SIG-M5 (cell line): ENCODE measurements at regions not wholly inside any gene's neighbourhood (a gene's known extent, or its start where the extent isn't known, plus 50 kb on each side); places are given as distances from the start of the nearest gene placed in this dataset.
"Not testable (repeated sequence)": the region's sequence is repeated elsewhere in the genome, so short reads cannot be mapped to it uniquely, and the experiment has no call there.

ENCODE experiments used
- DNase-seq: peaks from one replicate; lab custom pipeline; 2025; lab: John Stamatoyannopoulos, UW

- no peak for DNase-seq
Measured at GRCh38 chr2:60247471-60247870, 306.0 kb downstream of the BCL11A start.

- DNase-seq, result no peak
Measured at GRCh38 chr2:60246583-60246982, 306.9 kb downstream of the BCL11A start.

GRCh38 chr2:60234274-60234986 lies 319.0 kb downstream of the BCL11A start:
- DNase-seq, result no peak

- no peak for DNase-seq
Measured at GRCh38 chr2:60230596-60230995, 322.9 kb downstream of the BCL11A start.

- no peak for DNase-seq
Measured at GRCh38 chr2:60230037-60230436, 323.4 kb downstream of the BCL11A start.

GRCh38 chr2:60226943-60227342 lies 326.5 kb downstream of the BCL11A start:
- no peak for DNase-seq

- no peak for DNase-seq
Measured at GRCh38 chr2:60226191-60226590, 327.3 kb downstream of the BCL11A start.

GRCh38 chr2:60223859-60224258 lies 329.6 kb downstream of the BCL11A start:
- no peak for DNase-seq

- no peak for DNase-seq
Measured at GRCh38 chr2:60221098-60221497, 332.4 kb downstream of the BCL11A start.

- DNase-seq, result no peak
Measured at GRCh38 chr2:60219536-60219935, 333.9 kb downstream of the BCL11A start.

- DNase-seq, result no peak
Measured at GRCh38 chr2:60216452-60216995, 336.9 kb downstream of the BCL11A start.

GRCh38 chr2:60215386-60215901 lies 338.0 kb downstream of the BCL11A start:
- no peak for DNase-seq

- DNase-seq, result no peak
Measured at GRCh38 chr2:60214626-60214875, 338.9 kb downstream of the BCL11A start.

GRCh38 chr2:60213865-60214625 lies 339.4 kb downstream of the BCL11A start:
- no peak for DNase-seq

GRCh38 chr2:60212181-60212945 lies 341.1 kb downstream of the BCL11A start:
- no peak for DNase-seq

GRCh38 chr2:60189006-60189405 lies 364.4 kb downstream of the BCL11A start:
- not testable (repeated sequence) for DNase-seq

- DNase-seq, result no peak
Measured at GRCh38 chr2:60175290-60175689, 378.2 kb downstream of the BCL11A start.

- no peak for DNase-seq
Measured at GRCh38 chr2:60174146-60174545, 379.3 kb downstream of the BCL11A start.

- no peak for DNase-seq
Measured at GRCh38 chr2:60172801-60173200, 380.7 kb downstream of the BCL11A start.

GRCh38 chr2:60170272-60170671 lies 383.2 kb downstream of the BCL11A start:
- no peak for DNase-seq

GRCh38 chr2:60168247-60168646 lies 385.2 kb downstream of the BCL11A start:
- no peak for DNase-seq

GRCh38 chr2:60167089-60167488 lies 386.4 kb downstream of the BCL11A start:
- DNase-seq, result no peak

- no peak for DNase-seq
Measured at GRCh38 chr2:60163691-60164090, 389.8 kb downstream of the BCL11A start.
